Activated CD8-positive, alpha-beta T cell treated with anti-CD3 and anti-CD28 coated beads for 36 hours (primary cell): ENCODE measurements at regions not wholly inside any gene's neighbourhood (a gene's known extent, or its start where the extent isn't known, plus 50 kb on each side); places are given as distances from the start of the nearest gene placed in this dataset.

Experiments used
- ATAC-seq: fragments of 200-7000 bp; cut with Tn5 transposase; one replicate; pipeline ENCODE4 v1.10.0; 2021; ENCODE audit warnings: mild to moderate bottlenecking, moderate library complexity
- CTCF ChIA-PET: fragments of 350-600 bp; sonication (Branson Sonifier 250); formaldehyde crosslinking; loops from one replicate; lab custom pipeline; 2021; ENCODE audit warnings: antibody characterized with exemption; lab: Charles Lee
- POLR2A ChIA-PET: fragments of 350-600 bp; sonication (Branson Sonifier 250); formaldehyde crosslinking; loops from one replicate; lab custom pipeline; 2021; ENCODE audit warnings: antibody characterized with exemption; lab: Charles Lee
- DNase-seq: peaks from one replicate; pipeline ENCODE4 v3.0.0-alpha.2; 2020
- H3K27ac Mint-ChIP-seq: one replicate; pipeline ENCODE4 v1.8.0; 2021; ENCODE audit warnings: mild to moderate bottlenecking, mixed read lengths
- H3K27me3 Mint-ChIP-seq: one replicate; pipeline ENCODE4 v1.8.0; 2021; ENCODE audit warnings: mixed read lengths
- H3K36me3 Mint-ChIP-seq: one replicate; pipeline ENCODE4 v1.8.0; 2021; ENCODE audit warnings: low read depth, mixed read lengths
- H3K4me1 Mint-ChIP-seq: one replicate; pipeline ENCODE4 v1.8.0; 2021; ENCODE audit warnings: low read depth, mixed read lengths
- H3K4me3 Mint-ChIP-seq: one replicate; pipeline ENCODE4 v1.8.0; 2021; ENCODE audit warnings: mild to moderate bottlenecking, moderate library complexity, mixed read lengths
- H3K9me3 Mint-ChIP-seq: one replicate; pipeline ENCODE4 v1.8.0; 2021; ENCODE audit warnings: mixed read lengths
- CTCF ChIP-seq: fragments of 200-600 bp; IDR thresholded peaks from one replicate; pipeline ENCODE4 v1.8.0; 2022; ENCODE audit warnings: antibody characterized with exemption, mild to moderate bottlenecking
- intact Hi-C: fragments of 100-400 bp; cut with micrococcal nuclease; formaldehyde crosslinking; loops from one replicate; pipeline ENCODE4 v1.10.0; 2022

- no peaks in the 10 kb centered on the region for H3K36me3 Mint-ChIP-seq
- no peaks in the 10 kb centered on the region for H3K27me3 Mint-ChIP-seq
- no peak overlapping the region for H3K27ac Mint-ChIP-seq
- ATAC-seq: no peak
- intact Hi-C loops: no loop called here
- POLR2A ChIA-PET: no interaction called here
- peaks cover 13% of the 10 kb centered on the region for H3K9me3 Mint-ChIP-seq
- no peak overlapping the region for H3K4me3 Mint-ChIP-seq
- no peak for DNase-seq
- CTCF ChIA-PET: no interaction called here
- no peaks in the 10 kb centered on the region for H3K4me1 Mint-ChIP-seq
- no peak for TF ChIP-seq CTCF
These were observed 987.1 kb upstream of the CADM2 start for GRCh38 chr3:83971666-83972065.

GRCh38 chr3:84008623-84009022, 950.2 kb upstream of the CADM2 start:
- CTCF ChIA-PET: no interaction called here
- H3K36me3 Mint-ChIP-seq: no peaks in the 10 kb centered on the region
- H3K4me1 Mint-ChIP-seq: no peaks in the 10 kb centered on the region
- intact Hi-C loops: no loop called here
- TF ChIP-seq CTCF: no peak
- H3K27ac Mint-ChIP-seq: no peak overlapping the region
- ATAC-seq: no peak
- no peak for DNase-seq
- peaks cover 18% of the 10 kb centered on the region for H3K9me3 Mint-ChIP-seq
- no peaks in the 10 kb centered on the region for H3K27me3 Mint-ChIP-seq
- POLR2A ChIA-PET: no interaction called here
- no peak overlapping the region for H3K4me3 Mint-ChIP-seq

GRCh38 chr3:84023842-84024241, 934.9 kb upstream of the CADM2 start:
- ATAC-seq: no peak
- no peak for TF ChIP-seq CTCF
- DNase-seq: no peak
- ChIA-PET POLR2A (no interaction called here), CTCF (no interaction called here)
- H3K4me1 Mint-ChIP-seq: no peaks in the 10 kb centered on the region
- H3K4me3 Mint-ChIP-seq: no peak overlapping the region
- H3K9me3 Mint-ChIP-seq: peaks cover 3% of the 10 kb centered on the region
- H3K36me3 Mint-ChIP-seq: no peaks in the 10 kb centered on the region
- no peaks in the 10 kb centered on the region for H3K27me3 Mint-ChIP-seq
- no peak overlapping the region for H3K27ac Mint-ChIP-seq
- intact Hi-C loops: no loop called here

GRCh38 chr3:84039099-84039498, 919.7 kb upstream of the CADM2 start:
- Mint-ChIP-seq H3K27ac (no peak overlapping the region), H3K27me3 (no peaks in the 10 kb centered on the region), H3K4me1 (no peaks in the 10 kb centered on the region), H3K4me3 (no peak overlapping the region), H3K9me3 (peaks cover 23% of the 10 kb centered on the region), H3K36me3 (no peaks in the 10 kb centered on the region)
- POLR2A ChIA-PET: no interaction called here
- ATAC-seq: no peak
- CTCF ChIA-PET: no interaction called here
- intact Hi-C loops: no loop called here
- no peak for TF ChIP-seq CTCF
- no peak for DNase-seq

GRCh38 chr3:84042399-84043106, 916.2 kb upstream of the CADM2 start:
- ATAC-seq (no peak), DNase-seq (no peak)
- no peaks in the 10 kb centered on the region for H3K36me3 Mint-ChIP-seq
- no peak overlapping the region for H3K27ac Mint-ChIP-seq
- no peak for TF ChIP-seq CTCF
- intact Hi-C loops: no loop called here
- ChIA-PET CTCF (no interaction called here), POLR2A (no interaction called here)
- no peaks in the 10 kb centered on the region for H3K4me1 Mint-ChIP-seq
- no peaks in the 10 kb centered on the region for H3K27me3 Mint-ChIP-seq
- H3K4me3 Mint-ChIP-seq: no peak overlapping the region
- peaks cover 8% of the 10 kb centered on the region for H3K9me3 Mint-ChIP-seq
